ENCODE measurements at regions not wholly inside any gene's neighbourhood (a gene's known extent, or its start where the extent isn't known, plus 50 kb on each side); places are given as distances from the start of the nearest gene placed in this dataset.

GRCh38 chr12:38154096-38155019, 162.2 kb upstream of the ALG10B start:
- H3K27ac Mint-ChIP-seq = no peak overlapping the region
- H3K27me3 Mint-ChIP-seq = no peaks in the 10 kb centered on the region
- H3K4me1 Mint-ChIP-seq (ENCODE audit: unreplicated experiment) = no peaks in the 10 kb centered on the region
- no peak for DNase-seq (ENCODE audit: extremely low spot score, unreplicated experiment)
- TF ChIP-seq CTCF (conservative IDR thresholded peaks at IDR 0.05) = no peak
- no peak overlapping the region for H3K4me3 Mint-ChIP-seq
- no peaks in the 10 kb centered on the region for H3K36me3 Mint-ChIP-seq
- H3K9me3 Mint-ChIP-seq = peaks cover 4% of the 10 kb centered on the region

- no peak for DNase-seq (ENCODE audit: extremely low spot score, unreplicated experiment)
- Mint-ChIP-seq H3K9me3 (peaks cover 4% of the 10 kb centered on the region), H3K4me3 (no peak overlapping the region), H3K36me3 (no peaks in the 10 kb centered on the region), H3K27ac (no peak overlapping the region), H3K4me1 (ENCODE audit: unreplicated experiment) (no peaks in the 10 kb centered on the region), H3K27me3 (no peaks in the 10 kb centered on the region)
- TF ChIP-seq CTCF (conservative IDR thresholded peaks at IDR 0.05) = no peak
Observed at GRCh38 chr12:38155020-38155395, 161.6 kb upstream of the ALG10B start.

- no peak for TF ChIP-seq CTCF (conservative IDR thresholded peaks at IDR 0.05)
- Mint-ChIP-seq H3K9me3 (peaks cover 4% of the 10 kb centered on the region), H3K27ac (no peak overlapping the region), H3K27me3 (no peaks in the 10 kb centered on the region), H3K36me3 (no peaks in the 10 kb centered on the region), H3K4me1 (ENCODE audit: unreplicated experiment) (no peaks in the 10 kb centered on the region), H3K4me3 (no peak overlapping the region)
- DNase-seq (ENCODE audit: extremely low spot score, unreplicated experiment) = no peak
Observed at GRCh38 chr12:38155526-38156496, 160.8 kb upstream of the ALG10B start.

GRCh38 chr12:38156497-38157245, 159.9 kb upstream of the ALG10B start:
- Mint-ChIP-seq H3K27ac (no peak overlapping the region), H3K36me3 (no peaks in the 10 kb centered on the region), H3K4me1 (ENCODE audit: unreplicated experiment) (no peaks in the 10 kb centered on the region), H3K9me3 (peaks cover 4% of the 10 kb centered on the region), H3K4me3 (no peak overlapping the region), H3K27me3 (no peaks in the 10 kb centered on the region)
- DNase-seq (ENCODE audit: extremely low spot score, unreplicated experiment) = no peak
- TF ChIP-seq CTCF (conservative IDR thresholded peaks at IDR 0.05) = no peak

GRCh38 chr12:38157274-38157932, 159.2 kb upstream of the ALG10B start:
- no peaks in the 10 kb centered on the region for H3K4me1 Mint-ChIP-seq (ENCODE audit: unreplicated experiment)
- H3K27ac Mint-ChIP-seq = no peak overlapping the region
- no peak for TF ChIP-seq CTCF (conservative IDR thresholded peaks at IDR 0.05)
- H3K27me3 Mint-ChIP-seq = no peaks in the 10 kb centered on the region
- peaks cover 4% of the 10 kb centered on the region for H3K9me3 Mint-ChIP-seq
- no peak for DNase-seq (ENCODE audit: extremely low spot score, unreplicated experiment)
- no peaks in the 10 kb centered on the region for H3K36me3 Mint-ChIP-seq
- no peak overlapping the region for H3K4me3 Mint-ChIP-seq

Data from type B pancreatic cell (in vitro differentiated cells).